HEK293 (cell line): ENCODE measurements at regions not wholly inside any gene's neighbourhood (a gene's known extent, or its start where the extent isn't known, plus 50 kb on each side); places are given as distances from the start of the nearest gene placed in this dataset.

Experiments
- CTCF ChIA-PET: fragments of 350-600 bp; formaldehyde crosslinking; extraction: SDS; loops from one replicate; lab custom pipeline; 2021; ENCODE audit warnings: antibody characterized with exemption; lab: Yijun Ruan, JAX
- POLR2A ChIA-PET: fragments of 300-600 bp; formaldehyde crosslinking; extraction: SDS; loops from one replicate; lab custom pipeline; 2020; ENCODE audit warnings: antibody characterized with exemption, inconsistent platforms; lab: Yijun Ruan, JAX
- H3K27ac ChIP-seq: fragments of 200-500 bp; sonication (Bioruptor generic); 2 replicates; pipeline ENCODE4 v1.5.1; 2014; ENCODE audit warnings: low read depth, low read length, control low read depth, inconsistent platforms; ENCODE audit errors: extremely low read depth
- H3K36me3 ChIP-seq, 2 experiments: fragments of 200-500 bp in 1 of 2; sonication (Bioruptor generic) in 1 of 2; 1 replicate in 1 of 2; 2 replicates in 1 of 2; pipeline ENCODE4 v1.5.1; 2014 to 2017; ENCODE audit warnings: inconsistent platforms in 2 of 2, low read length in 2 of 2; ENCODE audit not compliant: control insufficient read depth in 2 of 2, insufficient read depth in 1 of 2
- H3K4me1 ChIP-seq: fragments of 200-500 bp; sonication (Bioruptor generic); 2 replicates; pipeline ENCODE4 v1.5.1; 2014; ENCODE audit warnings: mild to moderate bottlenecking, low read length, inconsistent platforms; ENCODE audit not compliant: control insufficient read depth, insufficient read depth
- H3K4me3 ChIP-seq: 2 replicates; pipeline ENCODE4 v1.5.1; 2011; ENCODE audit warnings: low read depth, mild to moderate bottlenecking, control low read depth, low read length, moderate library complexity
- H3K9me3 ChIP-seq: fragments of 200-500 bp; sonication (Bioruptor generic); 2 replicates; pipeline ENCODE4 v1.5.1; 2014; ENCODE audit warnings: low read depth, low read length, inconsistent platforms; ENCODE audit not compliant: control insufficient read depth, insufficient read depth
- ATF2 ChIP-seq: fragments of 450-650 bp; formaldehyde crosslinking; IDR thresholded peaks from 2 replicates; pipeline ENCODE4 v1.5.1; 2016; ENCODE audit warnings: missing biosample characterization, missing genetic modification characterization, low read depth
- GLIS1 ChIP-seq: fragments of 450-650 bp; formaldehyde crosslinking; IDR thresholded peaks from 2 replicates; pipeline ENCODE4 v1.5.1; 2016; ENCODE audit warnings: missing biosample characterization, missing genetic modification characterization
- HOXD13 ChIP-seq: sonication (generic); formaldehyde crosslinking; IDR thresholded peaks from 2 replicates; pipeline ENCODE4 v1.8.0; 2022; ENCODE audit warnings: missing genetic modification reagents, borderline replicate concordance
- PATZ1 ChIP-seq: fragments of 450-650 bp; formaldehyde crosslinking; IDR thresholded peaks from 2 replicates; pipeline ENCODE4 v1.5.1; 2016; ENCODE audit warnings: missing biosample characterization, missing genetic modification characterization
- PRDM2 ChIP-seq: fragments of 450-650 bp; formaldehyde crosslinking; IDR thresholded peaks from 2 replicates; pipeline ENCODE4 v1.5.1; 2016; ENCODE audit warnings: missing biosample characterization, missing genetic modification characterization, borderline replicate concordance
- ZNF114 ChIP-seq: fragments of 450-650 bp; formaldehyde crosslinking; IDR thresholded peaks from 2 replicates; pipeline ENCODE4 v1.5.0; 2017; ENCODE audit warnings: missing biosample characterization, missing genetic modification characterization
- ZNF266 ChIP-seq: fragments of 450-650 bp; formaldehyde crosslinking; IDR thresholded peaks from 2 replicates; pipeline ENCODE4 v1.5.1; 2016; ENCODE audit warnings: missing biosample characterization, missing genetic modification characterization, low read depth
- ZNF311 ChIP-seq: fragments of 450-650 bp; formaldehyde crosslinking; IDR thresholded peaks from 2 replicates; pipeline ENCODE4 v1.5.1; 2017; ENCODE audit warnings: missing biosample characterization, missing genetic modification characterization, borderline replicate concordance
- ZNF335 ChIP-seq: fragments of 450-650 bp; formaldehyde crosslinking; conservative IDR thresholded peaks from 2 replicates; pipeline ENCODE4 v1.5.1; 2016; ENCODE audit warnings: missing biosample characterization, missing genetic modification characterization
- ZNF366 ChIP-seq: fragments of 450-650 bp; formaldehyde crosslinking; conservative IDR thresholded peaks from 2 replicates; pipeline ENCODE4 v1.5.1; 2016; ENCODE audit warnings: missing biosample characterization, missing genetic modification characterization
- ZNF433 ChIP-seq: fragments of 450-650 bp; formaldehyde crosslinking; IDR thresholded peaks from 2 replicates; pipeline ENCODE4 v1.5.1; 2016; ENCODE audit warnings: missing biosample characterization, missing genetic modification characterization, low read depth
- ZNF449 ChIP-seq: fragments of 450-650 bp; formaldehyde crosslinking; IDR thresholded peaks from 2 replicates; pipeline ENCODE4 v1.5.1; 2017; ENCODE audit warnings: missing biosample characterization, mild to moderate bottlenecking, missing genetic modification characterization, moderate library complexity
- ZNF518A ChIP-seq: fragments of 450-650 bp; formaldehyde crosslinking; conservative IDR thresholded peaks from 2 replicates; pipeline ENCODE4 v1.5.1; 2016; ENCODE audit warnings: low read depth, missing biosample characterization, missing genetic modification characterization
- ZNF529 ChIP-seq: fragments of 450-650 bp; formaldehyde crosslinking; IDR thresholded peaks from 2 replicates; pipeline ENCODE4 v1.5.1; 2017; ENCODE audit warnings: missing genetic modification characterization, missing biosample characterization; ENCODE audit not compliant: insufficient replicate concordance
- ZNF624 ChIP-seq: fragments of 450-650 bp; formaldehyde crosslinking; IDR thresholded peaks from 2 replicates; pipeline ENCODE4 v1.5.1; 2017; ENCODE audit warnings: missing biosample characterization, missing genetic modification characterization
- ZNF654 ChIP-seq: fragments of 450-650 bp; formaldehyde crosslinking; IDR thresholded peaks from 2 replicates; pipeline ENCODE4 v1.5.1; 2016; ENCODE audit warnings: low read depth, missing biosample characterization, missing genetic modification characterization
- ZNF660 ChIP-seq: fragments of 450-650 bp; IDR thresholded peaks from 2 replicates; pipeline ENCODE4 v1.5.1; 2018; ENCODE audit warnings: missing biosample characterization, mild to moderate bottlenecking, missing genetic modification characterization
- ZNF664 ChIP-seq: fragments of 450-650 bp; formaldehyde crosslinking; IDR thresholded peaks from 2 replicates; pipeline ENCODE4 v1.5.1; 2016; ENCODE audit warnings: missing biosample characterization, missing genetic modification characterization
- ZNF830 ChIP-seq: fragments of 450-650 bp; IDR thresholded peaks from 2 replicates; pipeline ENCODE4 v1.5.0; 2018; ENCODE audit warnings: missing biosample characterization, missing genetic modification characterization, low read depth, mild to moderate bottlenecking, moderate library complexity

GRCh38 chr4:63786171-63786570 lies 623.1 kb downstream of the TECRL start:
- ChIA-PET POLR2A (no interaction called here), CTCF (no interaction called here)
- Histone ChIP-seq H3K4me3 (no peak overlapping the region), H3K36me3 (no peaks in the 10 kb centered on the region), H3K4me1 (no peaks in the 10 kb centered on the region), H3K9me3 (no peaks in the 10 kb centered on the region), H3K27ac (no peak overlapping the region)
- TF ChIP-seq ZNF335 (tag by site-specific recombination) (no peak), ZNF366 (tag by site-specific recombination) (no peak), ZNF529 (tag by site-specific recombination) (no peak), ZNF266 (tag by site-specific recombination) (no peak), ZNF624 (tag by site-specific recombination) (no peak), PATZ1 (tag by site-specific recombination) (no peak), ZNF433 (tag by site-specific recombination) (no peak), ZNF114 (tag by site-specific recombination) (no peak), ZNF449 (tag by site-specific recombination) (no peak), ZNF654 (no peak), ZNF830 (tag by site-specific recombination) (no peak), ZNF664 (tag by site-specific recombination) (no peak), PRDM2 (tag by site-specific recombination) (no peak), ZNF518A (no peak), HOXD13 (CRISPR knock-in tag) (no peak), ZNF660 (tag by site-specific recombination) (no peak), ATF2 (tag by site-specific recombination) (no peak), GLIS1 (no peak), ZNF311 (tag by site-specific recombination) (no peak)
